ENCODE measurements at regions not wholly inside any gene's neighbourhood (a gene's known extent, or its start where the extent isn't known, plus 50 kb on each side); places are given as distances from the start of the nearest gene placed in this dataset.

DNA sequence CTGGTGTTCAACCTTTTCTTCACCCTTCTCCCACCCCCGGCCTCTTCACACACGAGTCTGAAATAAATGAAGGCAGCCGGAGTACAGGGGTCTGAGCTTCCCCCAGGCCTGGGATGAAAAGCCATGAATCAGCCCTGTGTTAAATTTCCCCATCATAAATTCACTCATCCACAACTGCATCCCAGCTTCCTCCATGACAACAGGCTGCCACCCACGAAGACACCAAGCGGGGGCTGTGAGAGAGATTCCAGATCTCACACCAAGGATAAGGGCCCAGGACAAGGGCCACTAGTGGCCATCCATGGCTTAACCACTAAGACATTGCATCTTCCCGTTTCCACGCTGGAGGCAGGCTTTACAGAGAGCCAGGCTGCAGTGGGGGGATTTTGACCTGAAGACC lies 93.9 kb upstream of the NCOR2 start:
- TF ChIP-seq, protein P1, sequence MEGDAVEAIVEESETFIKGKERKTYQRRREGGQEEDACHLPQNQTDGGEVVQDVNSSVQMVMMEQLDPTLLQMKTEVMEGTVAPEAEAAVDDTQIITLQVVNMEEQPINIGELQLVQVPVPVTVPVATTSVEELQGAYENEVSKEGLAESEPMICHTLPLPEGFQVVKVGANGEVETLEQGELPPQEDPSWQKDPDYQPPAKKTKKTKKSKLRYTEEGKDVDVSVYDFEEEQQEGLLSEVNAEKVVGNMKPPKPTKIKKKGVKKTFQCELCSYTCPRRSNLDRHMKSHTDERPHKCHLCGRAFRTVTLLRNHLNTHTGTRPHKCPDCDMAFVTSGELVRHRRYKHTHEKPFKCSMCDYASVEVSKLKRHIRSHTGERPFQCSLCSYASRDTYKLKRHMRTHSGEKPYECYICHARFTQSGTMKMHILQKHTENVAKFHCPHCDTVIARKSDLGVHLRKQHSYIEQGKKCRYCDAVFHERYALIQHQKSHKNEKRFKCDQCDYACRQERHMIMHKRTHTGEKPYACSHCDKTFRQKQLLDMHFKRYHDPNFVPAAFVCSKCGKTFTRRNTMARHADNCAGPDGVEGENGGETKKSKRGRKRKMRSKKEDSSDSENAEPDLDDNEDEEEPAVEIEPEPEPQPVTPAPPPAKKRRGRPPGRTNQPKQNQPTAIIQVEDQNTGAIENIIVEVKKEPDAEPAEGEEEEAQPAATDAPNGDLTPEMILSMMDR (IDR thresholded peaks at IDR 0.05) = no peak
- no peak for TF ChIP-seq POLR2A (IDR thresholded peaks at IDR 0.05)

Measured in lower leg skin (tissue), 3 donors.